ENCODE measurements at regions not wholly inside any gene's neighbourhood (a gene's known extent, or its start where the extent isn't known, plus 50 kb on each side); places are given as distances from the start of the nearest gene placed in this dataset.
"Not testable (repeated sequence)": the region's sequence is repeated elsewhere in the genome, so short reads cannot be mapped to it uniquely, and the experiment has no call there.

- DNase-seq (ENCODE audit: low read depth): no peak
Measured at GRCh38 chr11:110873975-110874374, 161.7 kb upstream of the ARHGAP20 start.

- no peak for DNase-seq (ENCODE audit: low read depth)
Measured at GRCh38 chr11:110870816-110871522, 158.7 kb upstream of the ARHGAP20 start.

GRCh38 chr11:110867951-110868350 lies 155.7 kb upstream of the ARHGAP20 start:
- DNase-seq (ENCODE audit: low read depth): no peak

GRCh38 chr11:110866081-110866480 lies 153.8 kb upstream of the ARHGAP20 start:
- DNase-seq (ENCODE audit: low read depth): no peak

GRCh38 chr11:110862407-110862806 lies 150.2 kb upstream of the ARHGAP20 start:
- no peak for DNase-seq (ENCODE audit: low read depth)

- no peak for DNase-seq (ENCODE audit: low read depth)
Measured at GRCh38 chr11:110860461-110860860, 148.2 kb upstream of the ARHGAP20 start.

- DNase-seq (ENCODE audit: low read depth): no peak
Measured at GRCh38 chr11:110859998-110860397, 147.8 kb upstream of the ARHGAP20 start.

- no peak for DNase-seq (ENCODE audit: low read depth)
Measured at GRCh38 chr11:110859240-110859840, 147.1 kb upstream of the ARHGAP20 start.

- DNase-seq (ENCODE audit: low read depth): no peak
Measured at GRCh38 chr11:110858547-110858921, 146.3 kb upstream of the ARHGAP20 start.

GRCh38 chr11:110857892-110858546 lies 145.8 kb upstream of the ARHGAP20 start:
- no peak for DNase-seq (ENCODE audit: low read depth)

- DNase-seq (ENCODE audit: low read depth): no peak
Measured at GRCh38 chr11:110856996-110857812, 145.0 kb upstream of the ARHGAP20 start.

- no peak for DNase-seq (ENCODE audit: low read depth)
Measured at GRCh38 chr11:110856340-110856739, 144.1 kb upstream of the ARHGAP20 start.

- no peak for DNase-seq (ENCODE audit: low read depth)
Measured at GRCh38 chr11:110855191-110855590, 143.0 kb upstream of the ARHGAP20 start.

GRCh38 chr11:110852921-110853490 lies 140.8 kb upstream of the ARHGAP20 start:
- DNase-seq (ENCODE audit: low read depth): no peak

- no peak for DNase-seq (ENCODE audit: low read depth)
Measured at GRCh38 chr11:110850846-110851245, 138.6 kb upstream of the ARHGAP20 start.

- not testable (repeated sequence) for DNase-seq (ENCODE audit: low read depth)
Measured at GRCh38 chr11:110843053-110843452, 130.8 kb upstream of the ARHGAP20 start.

- no peak for DNase-seq (ENCODE audit: low read depth)
Measured at GRCh38 chr11:110838808-110839207, 126.6 kb upstream of the ARHGAP20 start.

- no peak for DNase-seq (ENCODE audit: low read depth)
Measured at GRCh38 chr11:110837603-110838002, 125.4 kb upstream of the ARHGAP20 start.

GRCh38 chr11:110835106-110835505 lies 122.9 kb upstream of the ARHGAP20 start:
- DNase-seq (ENCODE audit: low read depth): no peak

GRCh38 chr11:110833033-110833484 lies 120.8 kb upstream of the ARHGAP20 start:
- DNase-seq (ENCODE audit: low read depth): peak; percentile 35

- no peak for DNase-seq (ENCODE audit: low read depth)
Measured at GRCh38 chr11:110832539-110832938, 120.3 kb upstream of the ARHGAP20 start.

- no peak for DNase-seq (ENCODE audit: low read depth)
Measured at GRCh38 chr11:110832080-110832479, 119.8 kb upstream of the ARHGAP20 start.
